K562 (cell line): ENCODE measurements at regions not wholly inside any gene's neighbourhood (a gene's known extent, or its start where the extent isn't known, plus 50 kb on each side); places are given as distances from the start of the nearest gene placed in this dataset.

Experiments
- ATAC-seq: fragments of 200-7000 bp; cut with Tn5 transposase; 3 replicates; pipeline ENCODE4 v1.9.1; 2020; ENCODE audit warnings: moderate library complexity
- BruUV-seq: library from RNA; stranded (reverse); fragments of 400-500 nt; replicated peaks from 2 replicates; lab custom pipeline; 2021; lab: Mats Ljungman, UMichigan
- CTCF ChIA-PET: fragments of 300-600 bp; formaldehyde crosslinking; extraction: SDS; loops from one replicate; lab custom pipeline; 2021; ENCODE audit warnings: low intra/inter-chr PET ratio; lab: Yijun Ruan, JAX
- POLR2A ChIA-PET: fragments of 300-600, 350-650 bp; sonication (Branson Sonifier 250); formaldehyde crosslinking; extraction: SDS; loops from one replicate; lab custom pipeline; 2021; ENCODE audit warnings: antibody characterized with exemption, inconsistent platforms; lab: Yijun Ruan, JAX
- DNase-seq, 4 experiments: peaks; one replicate each; pipeline versions ENCODE4 v3.0.0 to v3.0.0-alpha.2; 2011 to 2018; ENCODE audit warnings: low spot score in 3 of 4, mixed read lengths in 3 of 4; ENCODE audit errors: extremely low read depth in 1 of 4
- FAIRE-seq: peaks from 2 replicates; lab custom pipeline; 2011; peaks lifted over from hg19 to GRCh38; lab: Jason Lieb, UNC
- H2AFZ ChIP-seq: 2 replicates; pipeline ENCODE4 v1.6.0; 2011; ENCODE audit warnings: low read depth, low read length, control low read depth, inconsistent platforms
- H3K27ac ChIP-seq: fragments of 200-600 bp; 3 replicates; pipeline ENCODE4 v1.8.0; 2011; ENCODE audit warnings: low read depth, mild to moderate bottlenecking, control low read depth, inconsistent platforms, low read length, moderate library complexity, mixed read lengths; ENCODE audit errors: extremely low read depth
- H3K27me3 ChIP-seq, 2 experiments: fragments of 300-600 bp in 1 of 2; 2 replicates in 1 of 2; 3 replicates in 1 of 2; pipeline versions ENCODE4 v1.6.0 to v1.8.0; 2011; ENCODE audit warnings: inconsistent platforms in 2 of 2, low read length in 2 of 2, mild to moderate bottlenecking in 1 of 2, mixed read lengths in 1 of 2, moderate library complexity in 1 of 2; ENCODE audit not compliant: control insufficient read depth in 2 of 2, insufficient read depth in 2 of 2
- H3K36me3 ChIP-seq: fragments of 300-600 bp; 3 replicates; pipeline ENCODE4 v1.8.0; 2011; ENCODE audit warnings: mild to moderate bottlenecking, low read length, inconsistent platforms; ENCODE audit not compliant: control insufficient read depth, insufficient read depth
- H3K4me1 ChIP-seq, 2 experiments: fragments of 200-600 bp in 1 of 2; replicated peaks in 1 of 2; 2 replicates in 1 of 2; 3 replicates in 1 of 2; pipeline versions ENCODE4 v1.5.1 to v1.8.0; 2011; ENCODE audit warnings: inconsistent platforms in 2 of 2, low read length in 2 of 2, mild to moderate bottlenecking in 1 of 2, mixed read lengths in 1 of 2, moderate library complexity in 1 of 2; ENCODE audit not compliant: control insufficient read depth in 2 of 2, insufficient read depth in 2 of 2
- H3K4me2 ChIP-seq: 2 replicates; pipeline ENCODE4 v1.6.1; 2011; ENCODE audit warnings: low read length, control low read depth, inconsistent platforms, mixed read lengths; ENCODE audit not compliant: insufficient read depth
- H3K4me3 ChIP-seq: fragments of 200-600 bp; sonication (generic), shearing (Covaris generic); 2 replicates; pipeline ENCODE4 v1.5.1; 2016; ENCODE audit warnings: control low read depth, inconsistent platforms
- H3K79me2 ChIP-seq: fragments of 200-600 bp; 3 replicates; pipeline ENCODE4 v1.8.0; 2011; ENCODE audit warnings: low read length, inconsistent platforms; ENCODE audit not compliant: control insufficient read depth, insufficient read depth
- H3K9ac ChIP-seq, 2 experiments: 2 replicates each; pipeline versions ENCODE4 v1.6.0 to v1.6.1; 2011; ENCODE audit warnings: low read depth in 2 of 2, low read length in 2 of 2, control low read depth in 1 of 2, inconsistent platforms in 1 of 2, mild to moderate bottlenecking in 1 of 2, mixed read lengths in 1 of 2; ENCODE audit not compliant: insufficient read depth in 1 of 2
- H3K9me1 ChIP-seq: one replicate; pipeline ENCODE4 v1.6.0; 2011; ENCODE audit warnings: inconsistent platforms, mild to moderate bottlenecking, low read length, moderate library complexity; ENCODE audit not compliant: control insufficient read depth, insufficient read depth
- H3K9me3 ChIP-seq: replicated peaks from 2 replicates; pipeline ENCODE4 v1.5.1; 2011; ENCODE audit warnings: low read depth, low read length, inconsistent platforms; ENCODE audit not compliant: control insufficient read depth, insufficient read depth
- H4K20me1 ChIP-seq: replicated peaks from 2 replicates; pipeline ENCODE4 v1.6.1; 2011; ENCODE audit warnings: low read length, inconsistent platforms, mixed read lengths; ENCODE audit not compliant: control insufficient read depth, insufficient read depth
- ARID1B ChIP-seq: fragments of 450-650 bp; IDR thresholded peaks from 2 replicates; pipeline ENCODE4 v1.6.1; 2016; ENCODE audit warnings: antibody characterized with exemption, mild to moderate bottlenecking, inconsistent platforms
- NFIC ChIP-seq: fragments of 450-650 bp; IDR thresholded peaks from 2 replicates; pipeline ENCODE4 v1.6.1; 2017; ENCODE audit warnings: mild to moderate bottlenecking, inconsistent platforms
- ZNF584 ChIP-seq: fragments of 200-800 bp; sonication (Bioruptor generic); IDR thresholded peaks from 2 replicates; pipeline ENCODE4 v1.6.1; 2016; ENCODE audit warnings: low read depth, mild to moderate bottlenecking, missing genetic modification characterization, missing compliant biosample characterization
- ZNF76 ChIP-seq: fragments of 250-450 bp; sonication (Bioruptor Pico); IDR thresholded peaks from 2 replicates; pipeline ENCODE4 v1.4.0; 2020; ENCODE audit warnings: mild to moderate bottlenecking, moderate library complexity, borderline replicate concordance
- WGBS: fragments of 100-300 bp; shearing (Covaris generic); methylation state at CpG from one replicate; pipeline ENCODE4 v1.1.6; 2016; ENCODE audit warnings: low coverage, mixed read lengths; ENCODE audit not compliant: insufficient coverage; ENCODE audit errors: missing lambda C conversion rate; 5-methylcytosine and 5-hydroxymethylcytosine counted together
- in situ Hi-C: fragments of 300-500 bp; cut with MboI; formaldehyde crosslinking; loops from 4 replicates; pipeline ENCODE4 v1.15.0; 2018; ENCODE audit warnings: inconsistent platforms, mixed read lengths
- intact Hi-C: fragments of 100-400 bp; cut with micrococcal nuclease; formaldehyde crosslinking; loops from 2 replicates; pipeline ENCODE4 v1.14.2; 2022
- TF ChIP-seq, protein P1 (sequence below): fragments of 450-650 bp; IDR thresholded peaks from 2 replicates; pipeline ENCODE4 v1.6.1; 2016; ENCODE audit warnings: mild to moderate bottlenecking
- TF ChIP-seq, protein P2 (sequence below): fragments of 250-450 bp; sonication (Bioruptor Pico); IDR thresholded peaks from 2 replicates; pipeline ENCODE4 v1.9.0; 2021; ENCODE audit warnings: mild to moderate bottlenecking
- TF ChIP-seq, protein P3 (sequence below): IDR thresholded peaks from 3 replicates; pipeline ENCODE4 v1.6.1; 2011; ENCODE audit warnings: borderline replicate concordance, mild to moderate bottlenecking, moderate library complexity; ENCODE audit not compliant: insufficient read length; ENCODE audit errors: extremely low read depth
- TF ChIP-seq, protein P4 (sequence below), 3 experiments: fragments of 200-800 bp in 1 of 3; fragments of 250-450 bp in 1 of 3; fragments of 450-650 bp in 1 of 3; sonication (Bioruptor Pico) in 1 of 3; sonication (Bioruptor generic) in 1 of 3; formaldehyde crosslinking in 1 of 3; IDR thresholded peaks; 2 replicates each; pipeline versions ENCODE4 v1.6.1 to v1.8.0; 2016 to 2022; ENCODE audit warnings: mild to moderate bottlenecking in 2 of 3, missing genetic modification characterization in 2 of 3, missing compliant biosample characterization in 1 of 3, moderate library complexity in 1 of 3

DNA sequence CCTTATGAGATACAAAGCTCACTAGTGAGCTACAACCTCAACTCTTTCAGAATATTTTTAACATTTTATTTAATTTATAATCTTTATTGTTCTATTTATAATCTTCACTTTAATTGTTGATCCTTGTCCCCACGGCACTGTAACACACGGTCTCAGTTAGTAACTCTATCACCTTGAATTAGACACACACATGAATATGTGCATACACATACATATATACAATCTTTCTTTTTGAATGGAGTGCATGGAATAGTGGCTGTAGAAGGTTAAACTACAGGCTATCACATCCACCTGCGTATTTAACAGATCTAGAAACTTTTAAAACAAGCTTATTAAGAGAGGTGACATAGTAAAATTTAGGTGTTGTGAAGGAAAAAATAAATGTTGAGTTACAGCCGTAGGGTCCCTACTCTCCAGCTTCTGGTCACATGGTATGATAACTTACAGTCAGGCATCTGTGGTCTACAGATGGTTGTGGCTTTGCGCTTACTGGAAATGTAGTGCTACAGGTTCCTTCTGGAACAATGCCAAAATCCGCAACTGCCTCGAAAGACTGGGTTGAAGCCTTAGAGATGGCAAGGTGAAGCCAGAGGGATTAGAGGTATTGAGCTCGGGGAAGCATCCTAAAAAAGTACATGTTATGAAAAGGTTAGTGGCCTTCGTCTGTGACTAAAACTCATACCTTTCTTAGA is 1324.1 kb upstream of the SLC39A10 start:
- no peak overlapping the region for H2AFZ ChIP-seq
- no peaks in the 10 kb centered on the region for H3K79me2 ChIP-seq
- H3K27me3 ChIP-seq: no peaks in the 10 kb centered on the region
- ChIA-PET POLR2A (no interaction called here), CTCF (no interaction called here)
- no peaks in the 10 kb centered on the region for H3K9me3 ChIP-seq
- in situ Hi-C loops (no loop called here), intact Hi-C loops (no loop called here)
- no peaks in the 10 kb centered on the region for H3K36me3 ChIP-seq
- no peak overlapping the region for H3K9ac ChIP-seq
- H4K20me1 ChIP-seq: no peaks in the 10 kb centered on the region
- TF ChIP-seq, protein P1, sequence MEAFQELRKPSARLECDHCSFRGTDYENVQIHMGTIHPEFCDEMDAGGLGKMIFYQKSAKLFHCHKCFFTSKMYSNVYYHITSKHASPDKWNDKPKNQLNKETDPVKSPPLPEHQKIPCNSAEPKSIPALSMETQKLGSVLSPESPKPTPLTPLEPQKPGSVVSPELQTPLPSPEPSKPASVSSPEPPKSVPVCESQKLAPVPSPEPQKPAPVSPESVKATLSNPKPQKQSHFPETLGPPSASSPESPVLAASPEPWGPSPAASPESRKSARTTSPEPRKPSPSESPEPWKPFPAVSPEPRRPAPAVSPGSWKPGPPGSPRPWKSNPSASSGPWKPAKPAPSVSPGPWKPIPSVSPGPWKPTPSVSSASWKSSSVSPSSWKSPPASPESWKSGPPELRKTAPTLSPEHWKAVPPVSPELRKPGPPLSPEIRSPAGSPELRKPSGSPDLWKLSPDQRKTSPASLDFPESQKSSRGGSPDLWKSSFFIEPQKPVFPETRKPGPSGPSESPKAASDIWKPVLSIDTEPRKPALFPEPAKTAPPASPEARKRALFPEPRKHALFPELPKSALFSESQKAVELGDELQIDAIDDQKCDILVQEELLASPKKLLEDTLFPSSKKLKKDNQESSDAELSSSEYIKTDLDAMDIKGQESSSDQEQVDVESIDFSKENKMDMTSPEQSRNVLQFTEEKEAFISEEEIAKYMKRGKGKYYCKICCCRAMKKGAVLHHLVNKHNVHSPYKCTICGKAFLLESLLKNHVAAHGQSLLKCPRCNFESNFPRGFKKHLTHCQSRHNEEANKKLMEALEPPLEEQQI: no peak
- TF ChIP-seq, protein P2, sequence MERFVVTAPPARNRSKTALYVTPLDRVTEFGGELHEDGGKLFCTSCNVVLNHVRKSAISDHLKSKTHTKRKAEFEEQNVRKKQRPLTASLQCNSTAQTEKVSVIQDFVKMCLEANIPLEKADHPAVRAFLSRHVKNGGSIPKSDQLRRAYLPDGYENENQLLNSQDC (CRISPR knock-in tag): no peak
- TF ChIP-seq, protein P3, sequence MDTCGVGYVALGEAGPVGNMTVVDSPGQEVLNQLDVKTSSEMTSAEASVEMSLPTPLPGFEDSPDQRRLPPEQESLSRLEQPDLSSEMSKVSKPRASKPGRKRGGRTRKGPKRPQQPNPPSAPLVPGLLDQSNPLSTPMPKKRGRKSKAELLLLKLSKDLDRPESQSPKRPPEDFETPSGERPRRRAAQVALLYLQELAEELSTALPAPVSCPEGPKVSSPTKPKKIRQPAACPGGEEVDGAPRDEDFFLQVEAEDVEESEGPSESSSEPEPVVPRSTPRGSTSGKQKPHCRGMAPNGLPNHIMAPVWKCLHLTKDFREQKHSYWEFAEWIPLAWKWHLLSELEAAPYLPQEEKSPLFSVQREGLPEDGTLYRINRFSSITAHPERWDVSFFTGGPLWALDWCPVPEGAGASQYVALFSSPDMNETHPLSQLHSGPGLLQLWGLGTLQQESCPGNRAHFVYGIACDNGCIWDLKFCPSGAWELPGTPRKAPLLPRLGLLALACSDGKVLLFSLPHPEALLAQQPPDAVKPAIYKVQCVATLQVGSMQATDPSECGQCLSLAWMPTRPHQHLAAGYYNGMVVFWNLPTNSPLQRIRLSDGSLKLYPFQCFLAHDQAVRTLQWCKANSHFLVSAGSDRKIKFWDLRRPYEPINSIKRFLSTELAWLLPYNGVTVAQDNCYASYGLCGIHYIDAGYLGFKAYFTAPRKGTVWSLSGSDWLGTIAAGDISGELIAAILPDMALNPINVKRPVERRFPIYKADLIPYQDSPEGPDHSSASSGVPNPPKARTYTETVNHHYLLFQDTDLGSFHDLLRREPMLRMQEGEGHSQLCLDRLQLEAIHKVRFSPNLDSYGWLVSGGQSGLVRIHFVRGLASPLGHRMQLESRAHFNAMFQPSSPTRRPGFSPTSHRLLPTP: no peak
- no peak for TF ChIP-seq ZNF584 (CRISPR knock-in tag)
- TF ChIP-seq, protein P4, sequence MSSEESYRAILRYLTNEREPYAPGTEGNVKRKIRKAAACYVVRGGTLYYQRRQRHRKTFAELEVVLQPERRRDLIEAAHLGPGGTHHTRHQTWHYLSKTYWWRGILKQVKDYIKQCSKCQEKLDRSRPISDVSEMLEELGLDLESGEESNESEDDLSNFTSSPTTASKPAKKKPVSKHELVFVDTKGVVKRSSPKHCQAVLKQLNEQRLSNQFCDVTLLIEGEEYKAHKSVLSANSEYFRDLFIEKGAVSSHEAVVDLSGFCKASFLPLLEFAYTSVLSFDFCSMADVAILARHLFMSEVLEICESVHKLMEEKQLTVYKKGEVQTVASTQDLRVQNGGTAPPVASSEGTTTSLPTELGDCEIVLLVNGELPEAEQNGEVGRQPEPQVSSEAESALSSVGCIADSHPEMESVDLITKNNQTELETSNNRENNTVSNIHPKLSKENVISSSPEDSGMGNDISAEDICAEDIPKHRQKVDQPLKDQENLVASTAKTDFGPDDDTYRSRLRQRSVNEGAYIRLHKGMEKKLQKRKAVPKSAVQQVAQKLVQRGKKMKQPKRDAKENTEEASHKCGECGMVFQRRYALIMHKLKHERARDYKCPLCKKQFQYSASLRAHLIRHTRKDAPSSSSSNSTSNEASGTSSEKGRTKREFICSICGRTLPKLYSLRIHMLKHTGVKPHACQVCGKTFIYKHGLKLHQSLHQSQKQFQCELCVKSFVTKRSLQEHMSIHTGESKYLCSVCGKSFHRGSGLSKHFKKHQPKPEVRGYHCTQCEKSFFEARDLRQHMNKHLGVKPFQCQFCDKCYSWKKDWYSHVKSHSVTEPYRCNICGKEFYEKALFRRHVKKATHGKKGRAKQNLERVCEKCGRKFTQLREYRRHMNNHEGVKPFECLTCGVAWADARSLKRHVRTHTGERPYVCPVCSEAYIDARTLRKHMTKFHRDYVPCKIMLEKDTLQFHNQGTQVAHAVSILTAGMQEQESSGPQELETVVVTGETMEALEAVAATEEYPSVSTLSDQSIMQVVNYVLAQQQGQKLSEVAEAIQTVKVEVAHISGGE (CRISPR knock-in tag; IDR thresholded peaks at IDR 0.05): no peak
- peak; percentile 36; the same call in 1 of the 2 replicates for TF ChIP-seq NFIC
- no peak for TF ChIP-seq ARID1B
- no peak for TF ChIP-seq ZNF76 (CRISPR knock-in tag)
- no peak for ATAC-seq
- no peak for DNase-seq
- no peak overlapping the region for H3K27ac ChIP-seq
- BruUV-seq: no TSS peak
- no peaks in the 10 kb centered on the region for H3K4me1 ChIP-seq
- no peak overlapping the region for H3K4me3 ChIP-seq
- H3K9me1 ChIP-seq: no peaks in the 10 kb centered on the region
- H3K4me2 ChIP-seq: no peak overlapping the region
- 1% methylated on average over 9 of the region's 9 CpGs for WGBS
- FAIRE-seq: no peak
